Skeletal muscle satellite cell (primary cell): ENCODE measurements at regions not wholly inside any gene's neighbourhood (a gene's known extent, or its start where the extent isn't known, plus 50 kb on each side); places are given as distances from the start of the nearest gene placed in this dataset.

Source experiments
- H3K27me3 ChIP-seq: 2 replicates; pipeline ENCODE4 v1.7.0; 2013; ENCODE audit warnings: low read length; ENCODE audit not compliant: control insufficient read depth, insufficient read depth
- H3K36me3 ChIP-seq: 2 replicates; pipeline ENCODE4 v1.7.0; 2013; ENCODE audit warnings: mild to moderate bottlenecking, control low read depth, low read length; ENCODE audit not compliant: insufficient read depth
- H3K4me1 ChIP-seq: 2 replicates; pipeline ENCODE4 v1.7.0; 2013; ENCODE audit warnings: low read length; ENCODE audit not compliant: control insufficient read depth, insufficient read depth
- H3K4me2 ChIP-seq: 2 replicates; pipeline ENCODE4 v1.7.0; 2013; ENCODE audit warnings: mild to moderate bottlenecking, low read length
- H3K4me3 ChIP-seq: 2 replicates; pipeline ENCODE4 v1.7.0; 2013; ENCODE audit warnings: low read length
- H3K9ac ChIP-seq: 2 replicates; pipeline ENCODE4 v1.7.0; 2013; ENCODE audit warnings: mild to moderate bottlenecking, low read depth, low read length, moderate library complexity
- H3K9me3 ChIP-seq: replicated peaks from 2 replicates; pipeline ENCODE4 v1.7.0; 2013; ENCODE audit warnings: mild to moderate bottlenecking, control low read depth, low read length

DNA sequence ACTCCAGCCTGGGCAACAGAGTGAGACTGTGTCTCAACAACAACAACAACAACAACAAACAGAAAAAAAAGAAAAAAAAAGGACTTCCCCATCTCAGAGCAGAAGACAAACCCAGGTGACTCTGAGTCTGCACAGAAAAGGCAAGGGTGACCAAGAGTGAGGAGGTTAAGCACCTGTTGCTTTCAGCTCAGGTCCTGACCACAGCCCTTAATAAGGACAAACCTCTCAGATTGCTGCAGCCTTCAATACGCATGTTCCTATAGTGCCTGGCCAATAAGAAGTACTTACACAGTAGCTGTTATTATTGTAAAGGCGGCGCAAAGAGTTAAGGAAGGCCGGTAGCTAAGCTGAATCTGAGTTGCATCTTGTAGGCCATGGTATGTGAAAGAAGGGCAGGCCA, 102.3 kb upstream of the MSX2 start:
- Histone ChIP-seq H3K36me3 (no peaks in the 10 kb centered on the region), H3K4me2 (no peak overlapping the region), H3K9me3 (peaks cover 10% of the 10 kb centered on the region), H3K4me3 (no peak overlapping the region), H3K27me3 (no peaks in the 10 kb centered on the region), H3K4me1 (no peaks in the 10 kb centered on the region), H3K9ac (no peak overlapping the region)

DNA sequence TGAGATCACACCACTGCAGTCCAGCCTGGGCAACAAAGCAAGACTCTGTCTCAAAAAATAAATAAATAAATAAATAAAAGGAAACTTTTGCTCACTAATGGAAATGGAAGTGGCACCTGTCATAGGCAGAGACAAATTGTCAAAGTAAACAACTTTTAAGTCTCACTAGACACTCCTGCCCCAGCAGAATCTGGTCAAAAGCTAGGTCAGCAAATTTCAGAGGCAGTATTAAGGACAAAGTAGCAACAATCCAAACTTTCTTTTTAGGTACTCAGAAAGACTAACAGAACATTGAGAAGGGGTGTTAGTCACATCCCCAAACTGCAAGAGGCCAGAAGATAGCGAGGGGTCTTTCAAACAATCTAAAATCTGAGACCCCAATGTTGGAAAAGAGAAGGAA, 101.4 kb upstream of the MSX2 start:
- Histone ChIP-seq H3K27me3 (no peaks in the 10 kb centered on the region), H3K9me3 (peaks cover 10% of the 10 kb centered on the region), H3K4me3 (no peak overlapping the region), H3K4me1 (no peaks in the 10 kb centered on the region), H3K36me3 (no peaks in the 10 kb centered on the region), H3K9ac (no peak overlapping the region), H3K4me2 (no peak overlapping the region)

DNA sequence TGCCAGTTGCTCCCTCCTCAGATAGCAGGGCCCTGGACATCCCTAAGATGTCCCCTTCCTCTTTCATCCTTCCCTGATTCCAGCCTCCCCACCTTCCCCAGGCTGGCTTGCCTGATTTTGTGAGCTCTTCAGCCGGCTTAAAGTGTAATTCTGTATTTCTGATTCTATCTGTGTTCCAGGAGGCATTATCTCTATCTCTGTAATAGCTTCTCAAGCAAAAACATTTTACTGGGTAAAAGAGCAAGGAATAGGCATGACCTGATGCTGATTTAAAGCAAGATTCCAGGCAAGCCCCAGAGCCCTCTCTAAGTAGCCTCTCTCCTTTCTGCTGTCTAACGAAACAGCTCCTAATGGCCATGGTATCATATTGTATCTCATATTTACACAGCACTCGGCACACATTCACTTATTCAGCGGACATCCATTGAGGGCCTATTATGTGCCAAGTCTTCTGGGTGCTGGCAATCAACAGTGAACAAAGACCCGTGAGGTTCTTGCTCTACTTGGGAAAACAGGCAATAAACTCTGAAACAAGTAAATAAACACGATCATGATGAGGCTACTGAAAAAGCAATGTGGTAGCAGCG, 100.9 kb upstream of the MSX2 start:
- H3K4me3 ChIP-seq, result no peak overlapping the region
- H3K9ac ChIP-seq, result no peak overlapping the region
- H3K4me1 ChIP-seq, result no peaks in the 10 kb centered on the region
- no peak overlapping the region for H3K4me2 ChIP-seq
- H3K9me3 ChIP-seq, result peaks cover 8% of the 10 kb centered on the region
- H3K36me3 ChIP-seq, result no peaks in the 10 kb centered on the region
- no peaks in the 10 kb centered on the region for H3K27me3 ChIP-seq

DNA sequence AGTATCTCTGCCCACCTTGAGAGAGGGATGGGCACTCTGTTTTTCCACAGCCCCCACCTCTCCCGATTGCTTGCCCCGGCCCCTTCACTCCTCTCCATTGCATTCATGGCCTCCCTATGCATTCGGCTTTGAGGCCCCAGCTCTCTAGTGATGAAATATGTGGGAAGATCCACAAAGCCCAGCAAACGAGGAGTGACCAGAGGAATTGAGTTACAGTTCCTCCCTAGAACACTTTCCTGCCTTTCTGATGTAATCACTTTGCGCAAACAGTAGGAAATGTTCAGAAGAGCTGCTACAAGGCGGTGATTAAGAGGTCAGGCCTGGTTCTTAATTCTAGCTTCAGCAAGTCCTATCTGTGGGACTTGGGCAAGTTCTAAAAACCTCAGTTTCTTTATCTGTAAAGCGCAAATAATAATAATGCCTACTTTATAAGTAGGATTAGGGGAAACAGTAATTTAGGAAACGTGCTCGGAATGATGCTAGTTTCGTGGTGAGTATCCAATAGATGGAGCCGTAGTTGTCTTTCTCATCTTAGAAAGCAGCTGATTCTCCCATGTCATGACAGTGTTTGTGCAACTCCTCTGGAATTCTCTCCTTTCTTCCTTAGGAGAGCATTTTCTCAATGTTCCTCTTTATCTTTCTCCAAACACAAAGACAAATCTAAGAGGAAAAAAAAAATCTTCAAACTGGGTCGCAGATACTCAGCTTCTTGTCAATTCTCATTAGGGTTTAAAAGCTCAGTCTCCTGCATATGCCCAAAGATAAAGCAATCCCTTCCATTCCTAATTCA, 99.5 kb upstream of the MSX2 start:
- Histone ChIP-seq H3K36me3 (no peaks in the 10 kb centered on the region), H3K4me3 (no peak overlapping the region), H3K27me3 (no peaks in the 10 kb centered on the region), H3K4me1 (no peaks in the 10 kb centered on the region), H3K4me2 (no peak overlapping the region), H3K9me3 (peaks cover 10% of the 10 kb centered on the region), H3K9ac (no peak overlapping the region)

DNA sequence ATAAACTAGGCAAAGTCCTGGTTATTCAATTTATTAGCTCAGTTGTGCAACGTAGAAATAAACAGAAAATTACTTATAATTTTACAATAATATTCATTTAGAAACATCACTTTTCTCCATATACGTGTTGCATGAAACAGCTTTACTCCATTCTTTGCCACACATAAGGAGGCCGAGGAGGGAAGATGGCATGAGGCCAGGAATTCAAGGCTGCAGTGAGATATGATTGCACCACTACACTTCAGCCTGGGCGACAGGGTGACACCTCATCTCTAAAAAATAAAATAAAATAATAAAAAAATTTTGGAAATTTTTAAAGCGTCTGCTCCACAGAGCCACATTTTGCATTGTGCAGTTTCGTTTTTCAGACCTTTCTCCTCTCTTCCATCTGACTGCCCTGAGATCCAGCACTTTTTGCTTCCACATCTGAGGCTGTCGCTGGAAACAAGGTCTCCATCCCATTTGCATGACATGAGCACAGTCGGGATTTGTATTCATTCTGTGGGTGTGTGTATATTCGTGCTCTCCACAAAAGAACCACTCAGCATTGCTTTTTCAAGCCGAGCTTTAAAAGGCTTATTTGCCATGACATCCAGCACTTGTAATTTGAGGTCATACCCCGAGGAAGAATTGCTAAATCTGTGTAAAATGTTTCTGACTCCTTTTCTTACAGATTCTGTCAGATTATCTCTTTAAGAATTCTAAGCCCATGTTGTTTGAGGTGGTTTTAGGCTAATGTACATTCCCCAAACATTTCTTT, 98.6 kb upstream of the MSX2 start:
- H3K4me1 ChIP-seq, result no peaks in the 10 kb centered on the region
- H3K4me2 ChIP-seq, result no peak overlapping the region
- no peak overlapping the region for H3K4me3 ChIP-seq
- no peaks in the 10 kb centered on the region for H3K27me3 ChIP-seq
- peaks cover 10% of the 10 kb centered on the region for H3K9me3 ChIP-seq
- no peak overlapping the region for H3K9ac ChIP-seq
- no peaks in the 10 kb centered on the region for H3K36me3 ChIP-seq

DNA sequence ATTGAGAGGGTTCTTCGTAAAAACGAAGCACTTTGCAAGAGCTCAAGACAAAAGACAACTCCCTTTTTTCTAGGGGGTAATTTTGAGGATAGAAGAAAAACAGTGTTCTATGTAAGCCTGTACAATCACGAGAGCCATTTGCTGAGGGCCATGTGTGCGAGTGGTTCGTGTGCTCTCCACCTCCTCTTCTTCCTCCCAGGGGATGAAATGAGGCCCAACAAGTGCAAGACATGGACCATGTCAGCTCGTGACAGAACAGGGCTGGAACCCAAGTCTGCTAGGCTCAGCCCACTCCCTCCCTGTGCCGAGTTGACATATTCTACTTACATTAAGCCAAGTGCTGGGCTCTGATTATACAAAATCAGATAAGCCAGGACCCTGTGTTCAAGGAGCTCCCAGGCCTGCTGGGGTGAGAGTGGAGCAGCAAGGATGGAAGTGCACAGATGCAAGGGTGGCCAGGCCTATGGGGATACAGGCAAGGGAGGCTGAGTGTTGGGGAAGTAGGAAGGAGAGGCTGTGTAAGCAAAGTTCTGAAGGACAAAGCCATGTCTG, 97.9 kb upstream of the MSX2 start:
- Histone ChIP-seq H3K27me3 (no peaks in the 10 kb centered on the region), H3K9me3 (peaks cover 10% of the 10 kb centered on the region), H3K4me3 (no peak overlapping the region), H3K9ac (no peak overlapping the region), H3K4me1 (no peaks in the 10 kb centered on the region), H3K4me2 (no peak overlapping the region), H3K36me3 (no peaks in the 10 kb centered on the region)

DNA sequence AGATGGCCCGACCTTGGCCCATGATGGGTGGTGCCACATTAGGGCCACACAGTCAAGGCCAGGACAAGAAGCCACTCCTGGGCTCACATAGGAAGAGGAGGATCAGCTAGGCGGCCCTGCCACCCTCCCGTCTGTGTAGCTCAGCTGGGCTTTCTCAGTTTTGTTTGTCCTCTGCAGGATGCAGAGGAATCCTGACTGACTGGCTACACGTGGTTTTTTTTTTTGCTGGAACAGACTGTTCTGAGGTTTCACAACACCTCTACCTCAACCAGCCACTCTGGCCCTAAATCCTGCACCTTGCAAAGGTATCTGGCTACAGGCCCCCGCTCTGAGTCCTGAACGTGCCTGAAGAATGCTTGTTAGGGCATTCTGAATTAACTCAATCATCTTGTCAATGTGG, 88.3 kb upstream of the MSX2 start:
- Histone ChIP-seq H3K4me1 (no peaks in the 10 kb centered on the region), H3K9me3 (no peaks in the 10 kb centered on the region), H3K27me3 (no peaks in the 10 kb centered on the region), H3K4me3 (no peak overlapping the region), H3K4me2 (no peak overlapping the region), H3K9ac (no peak overlapping the region), H3K36me3 (no peaks in the 10 kb centered on the region)

DNA sequence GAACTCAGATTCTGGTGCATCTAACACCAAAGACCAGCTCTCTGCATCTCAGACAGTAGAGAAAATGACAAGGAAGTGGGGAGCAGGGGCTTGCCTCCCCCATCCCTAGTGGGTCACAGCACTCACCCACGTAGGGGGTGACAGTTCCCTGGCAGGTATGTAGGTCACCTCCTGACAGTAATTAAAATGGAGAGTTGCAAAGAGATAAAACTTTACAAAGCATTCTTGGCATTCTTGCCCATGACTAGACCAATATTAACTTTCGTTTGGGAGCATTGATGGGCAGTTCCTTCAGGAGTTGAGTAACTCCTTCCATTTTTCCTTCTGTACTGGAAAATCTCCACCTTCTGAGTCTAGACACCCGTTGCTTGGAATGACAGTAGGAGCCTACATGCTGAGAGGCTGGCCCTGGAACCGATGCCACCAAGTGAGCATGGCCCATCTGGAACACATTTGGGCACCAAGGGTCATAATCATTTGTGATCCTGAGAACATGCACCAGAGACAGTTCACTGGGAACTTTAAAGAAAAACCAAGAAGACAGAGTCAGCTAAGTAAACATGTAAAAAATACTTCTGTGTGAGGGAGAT, 81.5 kb upstream of the MSX2 start:
- no peaks in the 10 kb centered on the region for H3K4me1 ChIP-seq
- H3K4me3 ChIP-seq, result no peak overlapping the region
- no peaks in the 10 kb centered on the region for H3K27me3 ChIP-seq
- H3K9ac ChIP-seq, result no peak overlapping the region
- H3K36me3 ChIP-seq, result no peaks in the 10 kb centered on the region
- H3K4me2 ChIP-seq, result no peak overlapping the region
- H3K9me3 ChIP-seq, result no peaks in the 10 kb centered on the region

DNA sequence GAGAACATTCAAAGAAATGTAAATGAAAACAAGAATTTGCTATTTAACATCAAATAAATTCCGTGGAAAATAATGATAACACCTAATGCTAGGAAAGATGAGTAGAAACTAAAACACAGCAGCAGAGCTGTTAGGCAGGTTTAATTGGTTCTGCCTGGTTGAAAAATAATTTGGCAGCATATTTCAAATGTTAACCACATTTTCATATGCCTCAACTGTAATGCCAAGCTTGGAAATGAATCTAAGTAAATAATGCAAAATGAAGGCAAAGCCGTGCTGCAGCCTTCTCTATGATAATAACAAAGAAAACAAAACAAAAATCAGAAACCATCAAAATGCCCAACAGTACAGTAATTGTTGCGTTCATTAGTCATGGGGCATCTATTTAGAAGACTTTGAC, 79.9 kb upstream of the MSX2 start:
- Histone ChIP-seq H3K4me2 (no peak overlapping the region), H3K9me3 (no peaks in the 10 kb centered on the region), H3K9ac (no peak overlapping the region), H3K4me1 (no peaks in the 10 kb centered on the region), H3K36me3 (no peaks in the 10 kb centered on the region), H3K4me3 (no peak overlapping the region), H3K27me3 (no peaks in the 10 kb centered on the region)

DNA sequence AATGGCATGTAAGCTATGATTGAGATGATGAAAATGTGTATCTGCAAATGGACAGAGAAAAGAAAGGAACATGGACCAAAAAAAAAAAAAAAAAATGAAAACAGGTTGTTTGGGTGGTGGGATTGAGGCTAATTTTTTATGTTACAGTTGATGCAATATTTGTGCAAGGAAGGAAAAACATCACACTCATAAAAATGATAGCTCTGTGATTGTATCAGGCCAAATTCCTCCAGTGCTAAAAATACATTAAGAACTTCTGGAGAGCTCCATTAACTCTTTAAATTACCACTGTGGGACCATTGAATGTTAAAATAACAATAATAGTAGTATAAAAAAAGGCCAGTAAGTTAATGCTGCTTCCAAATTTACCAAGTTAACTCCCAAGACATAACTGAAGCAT, 79.5 kb upstream of the MSX2 start:
- Histone ChIP-seq H3K4me2 (no peak overlapping the region), H3K27me3 (no peaks in the 10 kb centered on the region), H3K9me3 (no peaks in the 10 kb centered on the region), H3K4me1 (no peaks in the 10 kb centered on the region), H3K9ac (no peak overlapping the region), H3K36me3 (no peaks in the 10 kb centered on the region), H3K4me3 (no peak overlapping the region)

DNA sequence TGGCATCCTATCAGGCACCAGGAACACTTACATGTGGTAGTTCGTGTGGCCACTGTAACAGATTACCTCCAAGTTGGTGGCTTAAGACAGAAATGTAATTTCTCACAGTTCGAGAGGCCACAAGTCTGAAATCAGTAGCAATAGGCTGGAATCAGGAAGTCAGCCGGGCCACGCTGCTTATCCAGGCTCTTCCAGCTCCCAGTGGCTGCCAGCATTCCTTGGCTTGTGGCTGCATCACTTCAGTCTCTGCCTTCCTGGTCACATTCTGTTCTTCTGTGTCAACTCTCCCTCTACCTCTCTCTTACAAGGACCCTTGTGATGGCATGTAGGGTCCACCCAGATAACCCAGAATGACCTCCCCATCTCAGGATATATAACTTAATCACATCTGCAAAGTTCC, 78.7 kb upstream of the MSX2 start:
- Histone ChIP-seq H3K4me1 (no peaks in the 10 kb centered on the region), H3K36me3 (no peaks in the 10 kb centered on the region), H3K9me3 (no peaks in the 10 kb centered on the region), H3K9ac (no peak overlapping the region), H3K27me3 (no peaks in the 10 kb centered on the region), H3K4me2 (no peak overlapping the region), H3K4me3 (no peak overlapping the region)
